Upper lobe of right lung (tissue), 1 donor: ENCODE measurements at regions not wholly inside any gene's neighbourhood (a gene's known extent, or its start where the extent isn't known, plus 50 kb on each side); places are given as distances from the start of the nearest gene placed in this dataset.
"Not testable (repeated sequence)": the region's sequence is repeated elsewhere in the genome, so short reads cannot be mapped to it uniquely, and the experiment has no call there.

Experiments
- ATAC-seq: fragments of 200-7000 bp; cut with Tn5 transposase; one replicate; pipeline ENCODE4 v1.9.1; 2020; ENCODE audit warnings: mild to moderate bottlenecking, moderate library complexity
- DNase-seq: peaks from one replicate; pipeline ENCODE4 v3.0.0-alpha.2; 2020
- H3K27ac ChIP-seq: fragments of 200-600 bp; one replicate; pipeline ENCODE4 v1.8.0; 2022
- H3K27me3 ChIP-seq: fragments of 200-600 bp; one replicate; pipeline ENCODE4 v1.8.0; 2022; ENCODE audit warnings: mild to moderate bottlenecking
- H3K36me3 ChIP-seq: fragments of 200-600 bp; one replicate; pipeline ENCODE4 v1.8.0; 2022
- H3K4me1 ChIP-seq: fragments of 200-600 bp; one replicate; pipeline ENCODE4 v1.8.0; 2022
- H3K4me3 ChIP-seq: fragments of 200-600 bp; one replicate; pipeline ENCODE4 v1.8.0; 2022; ENCODE audit warnings: mild to moderate bottlenecking
- H3K9me3 ChIP-seq: fragments of 200-600 bp; one replicate; pipeline ENCODE4 v1.8.0; 2022
- intact Hi-C: fragments of 100-400 bp; cut with DNase I; formaldehyde crosslinking; loops from one replicate; pipeline ENCODE4 v1.11.0; 2022
- TF ChIP-seq, protein P1 (sequence below): fragments of 200-600 bp; IDR thresholded peaks from one replicate; pipeline ENCODE4 v1.8.0; 2022; ENCODE audit warnings: antibody characterized with exemption
- donor health status: DM: no; HTN: yes; CAD: no; lungs with severe emphysema.

DNA sequence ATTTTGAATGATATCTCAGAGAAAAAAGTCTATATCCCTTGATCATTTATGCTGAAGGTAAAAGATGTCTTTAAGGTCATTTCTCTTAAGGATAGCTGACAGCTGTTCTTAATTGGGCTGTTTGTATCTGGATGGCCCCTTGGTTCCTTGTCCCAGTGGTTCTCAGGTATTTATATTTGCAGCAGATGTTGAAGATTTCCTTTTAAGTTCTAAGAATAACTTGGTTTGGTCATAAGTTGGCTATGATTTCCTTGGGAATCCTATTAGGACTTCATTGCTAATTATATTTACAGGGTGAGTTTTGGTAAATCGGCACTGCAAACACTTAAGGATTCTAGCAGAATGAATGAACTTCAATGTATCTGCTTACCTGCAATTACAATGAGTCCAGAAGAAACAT lies 460.4 kb upstream of the SGO1 start:
- H3K27me3 ChIP-seq = no peaks in the 10 kb centered on the region
- H3K9me3 ChIP-seq = no peaks in the 10 kb centered on the region
- TF ChIP-seq, protein P1, sequence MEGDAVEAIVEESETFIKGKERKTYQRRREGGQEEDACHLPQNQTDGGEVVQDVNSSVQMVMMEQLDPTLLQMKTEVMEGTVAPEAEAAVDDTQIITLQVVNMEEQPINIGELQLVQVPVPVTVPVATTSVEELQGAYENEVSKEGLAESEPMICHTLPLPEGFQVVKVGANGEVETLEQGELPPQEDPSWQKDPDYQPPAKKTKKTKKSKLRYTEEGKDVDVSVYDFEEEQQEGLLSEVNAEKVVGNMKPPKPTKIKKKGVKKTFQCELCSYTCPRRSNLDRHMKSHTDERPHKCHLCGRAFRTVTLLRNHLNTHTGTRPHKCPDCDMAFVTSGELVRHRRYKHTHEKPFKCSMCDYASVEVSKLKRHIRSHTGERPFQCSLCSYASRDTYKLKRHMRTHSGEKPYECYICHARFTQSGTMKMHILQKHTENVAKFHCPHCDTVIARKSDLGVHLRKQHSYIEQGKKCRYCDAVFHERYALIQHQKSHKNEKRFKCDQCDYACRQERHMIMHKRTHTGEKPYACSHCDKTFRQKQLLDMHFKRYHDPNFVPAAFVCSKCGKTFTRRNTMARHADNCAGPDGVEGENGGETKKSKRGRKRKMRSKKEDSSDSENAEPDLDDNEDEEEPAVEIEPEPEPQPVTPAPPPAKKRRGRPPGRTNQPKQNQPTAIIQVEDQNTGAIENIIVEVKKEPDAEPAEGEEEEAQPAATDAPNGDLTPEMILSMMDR = no peak
- H3K4me1 ChIP-seq = no peaks in the 10 kb centered on the region
- H3K4me3 ChIP-seq = no peak overlapping the region
- H3K27ac ChIP-seq = no peak overlapping the region
- ATAC-seq (no peak), DNase-seq (no peak)
- intact Hi-C loops = no loop called here
- H3K36me3 ChIP-seq = no peaks in the 10 kb centered on the region

DNA sequence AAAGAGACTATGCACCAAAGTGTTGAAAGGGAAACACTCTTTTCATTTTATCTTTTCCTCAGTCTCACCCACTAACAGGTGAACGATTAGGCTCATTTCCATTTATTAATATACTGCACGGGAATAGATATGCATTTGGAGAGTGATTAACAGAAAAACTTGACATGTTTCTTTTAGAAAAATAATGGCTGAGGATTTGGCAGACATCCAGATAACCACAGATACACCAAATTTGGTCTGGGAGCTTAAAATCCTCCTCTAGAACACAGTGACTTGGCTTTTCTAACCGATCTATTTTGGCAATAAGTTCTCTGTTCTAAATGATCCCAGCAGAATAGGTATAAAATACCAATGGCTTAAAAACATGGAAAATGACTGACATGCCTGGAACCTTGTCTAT lies 459.3 kb upstream of the SGO1 start:
- Histone ChIP-seq H3K9me3 (no peaks in the 10 kb centered on the region), H3K27me3 (no peaks in the 10 kb centered on the region), H3K36me3 (no peaks in the 10 kb centered on the region), H3K27ac (no peak overlapping the region), H3K4me1 (no peaks in the 10 kb centered on the region), H3K4me3 (no peak overlapping the region)
- TF ChIP-seq, protein P1 = no peak
- DNase-seq (no peak), ATAC-seq (no peak)
- intact Hi-C loops = no loop called here

DNA sequence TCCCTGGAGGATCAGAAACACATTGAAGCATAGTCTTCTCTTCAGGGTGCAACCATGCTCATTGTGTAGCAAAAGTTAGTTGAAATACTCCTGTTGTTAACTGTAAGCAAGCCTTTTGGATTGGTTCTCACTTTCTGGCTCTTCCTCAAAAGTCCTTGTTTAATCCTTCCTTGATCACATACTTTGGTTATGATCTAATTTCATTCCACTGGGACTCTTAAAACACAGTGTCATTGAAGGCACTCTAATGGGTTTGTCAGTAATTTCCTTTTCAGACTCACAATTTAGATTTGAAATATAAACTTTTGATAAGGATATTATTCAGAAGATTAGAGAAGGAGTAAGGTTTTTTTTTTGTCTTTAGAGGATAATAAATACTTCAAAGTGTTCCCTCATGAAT lies 451.7 kb upstream of the SGO1 start:
- TF ChIP-seq, protein P1 = no peak
- ATAC-seq = no peak

DNA sequence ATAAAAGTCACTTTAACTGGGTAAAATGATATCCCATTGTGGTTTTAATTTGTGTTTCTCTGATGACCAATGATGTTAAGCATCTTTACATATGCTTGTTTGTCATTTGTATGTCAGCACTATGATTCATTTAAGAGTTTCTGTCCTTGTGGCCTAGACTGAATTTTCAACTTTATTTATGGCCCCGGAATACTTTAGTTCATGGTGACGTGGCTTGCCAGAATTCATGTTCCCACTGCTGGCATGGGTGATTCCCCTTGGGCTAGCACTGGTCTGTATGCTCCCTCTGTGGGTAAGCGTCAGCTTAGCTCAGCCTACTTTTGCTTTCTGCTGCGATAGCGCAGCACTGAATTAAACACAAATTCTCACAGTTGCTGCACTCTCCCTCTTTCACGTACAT lies 436.3 kb upstream of the SGO1 start:
- TF ChIP-seq, protein P1 = no peak
- intact Hi-C loops = no loop called here
- DNase-seq = no peak
- Histone ChIP-seq H3K4me1 (no peaks in the 10 kb centered on the region), H3K27me3 (no peaks in the 10 kb centered on the region), H3K4me3 (no peak overlapping the region), H3K9me3 (no peaks in the 10 kb centered on the region), H3K36me3 (no peaks in the 10 kb centered on the region), H3K27ac (no peak overlapping the region)
- no peak for ATAC-seq

More for the DNA sequence above, 451.7 kb upstream of the SGO1 start:
- no peak for DNase-seq
- Histone ChIP-seq H3K27me3 (no peaks in the 10 kb centered on the region), H3K4me3 (no peak overlapping the region), H3K4me1 (no peaks in the 10 kb centered on the region), H3K27ac (no peak overlapping the region), H3K36me3 (no peaks in the 10 kb centered on the region), H3K9me3 (no peaks in the 10 kb centered on the region)
- intact Hi-C loops = no loop called here

DNA sequence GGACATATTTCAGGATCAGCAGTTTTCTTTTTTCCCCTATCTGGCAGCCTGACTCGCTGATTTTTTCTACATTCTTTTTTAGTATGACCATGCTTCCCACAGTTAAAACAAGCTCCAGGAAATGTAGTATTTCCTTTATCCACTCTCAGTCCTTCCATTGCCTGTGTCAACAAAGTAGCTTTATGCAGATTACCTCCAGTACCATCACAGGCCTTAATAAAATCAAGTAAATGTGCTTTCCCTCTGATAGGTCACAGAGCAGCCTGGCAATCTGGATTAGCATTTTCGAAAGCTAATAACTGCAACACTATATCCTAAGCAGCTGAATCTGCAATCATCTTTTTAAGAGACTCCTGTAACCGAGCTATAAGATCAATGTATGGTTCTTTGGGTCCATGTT lies 432.6 kb upstream of the SGO1 start:
- H3K4me1 ChIP-seq, ATAC-seq, DNase-seq, H3K27me3 ChIP-seq, H3K4me3 ChIP-seq, H3K27ac ChIP-seq, intact Hi-C loops, H3K36me3 ChIP-seq: not testable (repeated sequence)
- peaks cover 12% of the 10 kb centered on the region for H3K9me3 ChIP-seq

DNA sequence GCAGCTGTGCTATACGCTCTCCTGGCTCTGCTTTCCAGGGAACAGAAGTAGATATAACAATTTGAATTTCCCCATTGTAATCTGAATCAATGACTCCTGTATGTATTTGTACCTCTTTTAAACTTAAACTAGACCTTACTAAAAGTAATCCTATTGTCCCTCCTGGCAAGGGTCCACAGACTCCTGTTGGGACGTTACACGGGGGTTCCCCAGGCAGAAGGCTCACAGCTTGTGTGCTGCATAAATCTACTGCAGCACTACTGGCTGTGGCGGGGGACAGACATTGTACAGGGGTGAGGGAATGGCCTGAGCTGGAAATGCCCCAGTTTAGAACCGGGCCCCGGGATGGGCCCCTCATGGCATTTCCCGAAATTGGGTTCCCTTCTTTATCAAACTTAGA lies 432.2 kb upstream of the SGO1 start:
- H3K27ac ChIP-seq, DNase-seq, H3K36me3 ChIP-seq, H3K4me3 ChIP-seq, H3K27me3 ChIP-seq, H3K4me1 ChIP-seq, ATAC-seq, intact Hi-C loops: not testable (repeated sequence)
- H3K9me3 ChIP-seq = peaks cover 16% of the 10 kb centered on the region

DNA sequence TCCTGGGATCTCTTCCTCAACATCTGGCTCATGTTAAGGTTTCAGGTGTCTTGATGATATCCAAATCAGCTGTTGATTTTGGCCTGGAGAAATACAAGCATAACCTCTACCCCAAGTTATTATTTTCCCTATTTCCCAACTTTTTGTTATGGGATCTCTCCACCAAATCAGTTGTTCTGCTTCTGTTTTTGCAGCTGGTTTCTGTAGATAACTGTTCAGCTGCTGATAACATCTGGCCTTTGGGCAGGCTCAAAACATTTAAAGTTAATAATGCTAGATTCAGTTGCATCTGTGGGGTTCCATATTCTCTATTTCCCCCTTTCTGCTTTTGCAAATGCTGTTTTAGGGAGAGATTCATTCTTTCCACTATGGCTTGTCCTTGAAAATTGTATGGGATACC lies 430.0 kb upstream of the SGO1 start:
- DNase-seq, H3K4me1 ChIP-seq, intact Hi-C loops: not testable (repeated sequence)

More for the DNA sequence above, 430.0 kb upstream of the SGO1 start:
- not testable (repeated sequence) for H3K27me3 ChIP-seq, H3K36me3 ChIP-seq, H3K27ac ChIP-seq, H3K4me3 ChIP-seq, ATAC-seq
- peaks cover 20% of the 10 kb centered on the region for H3K9me3 ChIP-seq
